GM18511 (cell line): ENCODE measurements at regions not wholly inside any gene's neighbourhood (a gene's known extent, or its start where the extent isn't known, plus 50 kb on each side); places are given as distances from the start of the nearest gene placed in this dataset.

Source experiments
- ATAC-seq: cut with Tn5 transposase; IDR thresholded peaks from one replicate; pipeline ENCODE4 v1.9.1; 2021; ENCODE audit warnings: mild to moderate bottlenecking, moderate library complexity; ENCODE audit not compliant: unreplicated experiment

GRCh38 chr10:120360571-120360970 is 96.5 kb upstream of the PLPP4 start:
- ATAC-seq = no peak

DNA sequence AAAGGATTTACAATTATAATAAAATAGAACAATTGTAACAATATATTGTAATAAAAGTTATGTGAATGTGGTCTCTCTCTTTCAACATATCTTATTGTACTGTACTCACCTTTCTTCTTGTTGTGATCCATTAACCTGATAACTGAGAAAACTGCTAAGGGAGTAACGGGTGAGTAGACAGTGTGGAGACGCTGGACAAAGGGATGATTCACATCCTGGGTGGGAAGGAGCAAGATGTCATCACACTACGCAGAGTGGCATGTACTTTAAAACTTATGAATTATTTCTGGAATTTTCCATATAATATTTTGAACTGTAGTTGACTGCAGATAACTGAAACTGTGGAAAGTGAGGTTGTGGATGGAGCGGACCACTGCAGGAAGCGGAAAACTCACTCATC is 91.2 kb upstream of the PLPP4 start:
- ATAC-seq = no peak

- ATAC-seq = no peak
Observed at GRCh38 chr10:120367341-120367740, 89.7 kb upstream of the PLPP4 start.

- no peak for ATAC-seq
Observed at GRCh38 chr10:120368338-120368737, 88.7 kb upstream of the PLPP4 start.

DNA sequence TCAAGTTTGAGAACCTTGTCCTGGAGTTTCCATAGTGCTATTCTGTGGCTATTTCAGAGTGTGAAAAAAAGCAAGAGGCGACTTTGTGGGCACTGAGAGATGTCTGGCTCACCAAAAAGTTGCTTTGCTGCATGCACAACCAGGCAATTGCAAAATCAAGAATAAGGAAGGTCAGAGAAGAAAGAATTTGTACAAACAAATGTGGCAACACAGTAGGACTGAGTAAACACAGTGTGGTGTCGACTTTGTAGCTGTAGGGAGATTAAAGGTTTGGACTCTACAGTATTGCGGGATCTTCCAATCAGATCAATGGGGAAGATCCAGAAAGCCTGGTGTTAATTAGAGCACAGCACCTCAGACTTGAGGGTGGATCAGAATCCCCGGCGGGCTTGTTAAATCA is 88.1 kb upstream of the PLPP4 start:
- ATAC-seq = no peak

- ATAC-seq = no peak
Observed at GRCh38 chr10:120369856-120370276, 87.2 kb upstream of the PLPP4 start.

DNA sequence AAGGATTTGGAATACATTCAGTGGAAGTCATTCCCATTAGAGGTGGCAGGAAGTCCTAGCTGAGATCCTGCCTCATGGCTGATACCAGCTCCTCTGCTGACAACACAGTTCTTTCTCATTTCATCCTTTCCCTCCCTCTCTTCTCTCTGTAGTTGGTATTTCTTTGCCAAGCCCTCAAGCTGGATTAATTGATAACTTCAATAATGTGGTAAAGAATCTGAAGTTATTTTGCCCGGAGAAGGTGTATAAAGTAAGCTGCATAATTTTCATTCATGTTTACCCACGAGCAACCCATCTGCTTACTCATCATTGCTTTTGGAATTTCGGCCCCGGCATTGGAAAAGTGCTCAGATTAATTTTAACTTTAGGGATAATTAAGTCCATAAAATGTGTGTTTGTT is 85.2 kb upstream of the PLPP4 start:
- no peak for ATAC-seq

DNA sequence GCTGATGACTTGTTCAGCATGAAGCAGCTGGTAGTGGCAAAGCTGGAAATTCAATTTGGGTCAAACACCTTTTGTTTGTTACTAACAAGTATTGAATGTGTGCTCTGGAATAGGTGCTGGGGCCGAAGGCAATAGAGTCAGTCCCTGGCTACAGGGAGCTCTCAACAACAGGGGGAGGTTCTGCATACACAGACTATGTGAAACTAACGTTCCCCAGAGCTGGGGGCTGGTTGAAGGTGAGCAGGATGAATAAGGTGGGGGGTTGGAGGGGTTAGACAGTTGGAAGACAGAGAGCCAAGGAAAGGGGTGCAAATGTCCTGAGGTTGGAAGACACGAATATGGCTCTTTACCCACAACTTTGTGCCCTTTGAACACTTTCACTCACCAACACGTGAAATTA is 84.1 kb upstream of the PLPP4 start:
- no peak for ATAC-seq

DNA sequence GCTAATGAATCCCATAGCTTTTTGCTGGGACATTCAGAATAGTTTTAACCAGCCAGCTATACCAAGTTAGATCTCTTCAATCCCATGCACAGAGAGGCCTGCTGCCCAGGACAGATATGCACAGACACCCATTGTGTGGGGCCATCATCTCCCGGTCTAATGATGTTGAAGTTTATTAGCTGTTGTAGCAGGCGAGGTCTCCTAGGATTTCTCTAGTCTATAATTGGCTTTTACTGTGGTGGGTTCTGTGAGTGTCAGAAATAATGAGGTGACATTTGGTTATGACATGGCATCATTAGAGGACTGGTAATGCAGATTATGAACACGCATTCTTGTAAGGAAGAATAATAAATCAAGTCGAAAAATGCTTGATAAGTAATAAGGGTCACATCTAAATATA is 81.4 kb upstream of the PLPP4 start:
- ATAC-seq = no peak

DNA sequence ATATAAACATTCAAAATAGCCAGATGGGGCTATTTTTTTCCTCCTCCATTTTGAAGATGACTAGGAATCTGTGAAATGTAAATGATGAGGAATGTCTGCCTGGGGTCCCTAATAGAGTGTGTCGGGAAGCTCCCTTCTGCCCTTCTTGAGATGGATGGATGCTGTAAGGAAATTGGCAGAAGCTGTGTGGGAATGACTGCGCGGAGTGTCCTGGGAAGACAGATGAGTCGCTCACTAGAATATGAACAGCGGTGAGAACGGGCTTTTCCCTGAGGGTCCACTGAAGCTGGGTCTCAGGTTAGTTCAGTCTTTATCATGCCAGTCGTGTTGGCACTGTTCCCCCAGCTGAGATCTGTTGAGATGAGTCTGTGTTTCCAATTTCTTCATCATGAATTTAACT is 75.1 kb upstream of the PLPP4 start:
- ATAC-seq = no peak

- ATAC-seq = no peak
Observed at GRCh38 chr10:120382360-120382759, 74.7 kb upstream of the PLPP4 start.

DNA sequence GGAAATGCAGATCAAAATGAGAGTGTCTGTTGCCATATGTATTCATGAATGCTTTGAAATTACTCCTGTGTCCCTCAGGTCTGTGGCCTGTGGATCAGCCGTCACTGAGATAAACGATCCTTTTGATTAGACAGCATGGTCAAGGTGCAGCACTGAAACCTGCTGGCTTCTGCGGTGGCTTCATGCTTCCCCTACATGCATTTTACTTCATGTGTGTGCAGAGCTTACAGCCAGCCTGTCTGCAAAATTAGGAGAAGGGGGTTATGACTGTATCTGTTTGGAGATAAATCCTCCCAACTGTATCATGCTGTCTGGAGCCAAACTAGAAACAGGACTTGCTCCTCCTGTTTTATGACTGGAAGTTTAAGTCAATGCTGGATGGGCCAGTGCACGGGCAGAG is 71.0 kb upstream of the PLPP4 start:
- ATAC-seq = no peak

DNA sequence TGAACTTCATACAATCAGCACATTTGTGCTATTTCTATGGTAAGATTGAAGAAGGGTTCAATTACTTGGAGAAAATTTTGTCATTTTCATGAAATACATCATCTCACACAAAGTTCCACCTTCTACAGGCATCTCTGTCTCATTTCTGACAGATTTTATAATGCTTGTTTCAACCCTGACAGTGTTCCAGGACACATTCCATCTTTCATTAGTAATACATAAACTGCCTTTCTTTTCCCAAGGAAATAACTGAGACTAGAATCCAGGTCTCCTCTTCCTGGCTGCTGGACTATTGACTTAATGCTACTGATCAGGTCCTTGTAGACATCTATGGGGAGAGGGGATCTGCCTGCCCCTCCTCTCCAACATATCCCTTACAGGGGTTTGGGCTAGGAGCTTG is 70.1 kb upstream of the PLPP4 start:
- no peak for ATAC-seq

- ATAC-seq = no peak
Observed at GRCh38 chr10:120387326-120387725, 69.7 kb upstream of the PLPP4 start.

DNA sequence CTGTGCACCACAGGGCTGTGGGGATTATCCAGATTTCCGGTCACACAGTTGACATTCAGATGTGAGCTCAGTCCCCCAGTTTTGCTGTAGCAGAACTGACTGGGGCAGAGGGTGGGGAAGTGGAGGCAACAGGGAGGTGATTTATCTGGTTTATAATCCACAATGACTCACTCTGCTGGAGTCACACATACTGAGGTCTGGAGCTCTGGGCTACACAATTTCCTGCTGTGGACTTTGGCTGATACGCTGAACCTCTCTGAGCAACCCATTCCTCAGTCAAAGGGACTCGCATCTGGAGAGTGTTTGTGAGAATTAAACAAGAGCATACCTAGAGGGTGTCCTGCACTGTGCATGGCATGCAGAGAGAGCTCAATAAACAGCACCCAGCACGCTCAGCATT is 64.8 kb upstream of the PLPP4 start:
- ATAC-seq = no peak

GRCh38 chr10:120392671-120393079 is 64.4 kb upstream of the PLPP4 start:
- ATAC-seq = no peak

GRCh38 chr10:120394446-120394845 is 62.6 kb upstream of the PLPP4 start:
- ATAC-seq = no peak

DNA sequence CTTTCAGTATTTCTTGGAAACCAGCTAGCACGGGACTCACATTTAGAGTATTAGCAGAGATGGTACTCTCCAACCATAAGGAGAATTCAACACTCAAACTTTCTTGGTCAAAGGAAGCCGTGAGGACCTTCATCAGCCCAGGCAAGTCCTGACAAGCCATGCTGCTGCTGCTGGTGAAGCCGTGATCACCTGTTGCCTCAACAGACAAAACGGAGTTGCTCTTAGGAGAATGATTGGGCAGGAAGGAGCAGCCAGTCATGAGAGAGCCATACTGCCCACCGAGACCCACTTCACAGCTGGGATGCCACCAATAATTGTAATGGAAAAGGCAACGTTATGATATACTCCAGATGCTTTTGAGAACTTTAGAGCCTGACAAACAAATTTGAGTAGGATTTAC is 60.8 kb upstream of the PLPP4 start:
- ATAC-seq = no peak

- no peak for ATAC-seq
Observed at GRCh38 chr10:120398180-120398579, 58.8 kb upstream of the PLPP4 start.

GRCh38 chr10:120400601-120401000 is 56.4 kb upstream of the PLPP4 start:
- no peak for ATAC-seq

DNA sequence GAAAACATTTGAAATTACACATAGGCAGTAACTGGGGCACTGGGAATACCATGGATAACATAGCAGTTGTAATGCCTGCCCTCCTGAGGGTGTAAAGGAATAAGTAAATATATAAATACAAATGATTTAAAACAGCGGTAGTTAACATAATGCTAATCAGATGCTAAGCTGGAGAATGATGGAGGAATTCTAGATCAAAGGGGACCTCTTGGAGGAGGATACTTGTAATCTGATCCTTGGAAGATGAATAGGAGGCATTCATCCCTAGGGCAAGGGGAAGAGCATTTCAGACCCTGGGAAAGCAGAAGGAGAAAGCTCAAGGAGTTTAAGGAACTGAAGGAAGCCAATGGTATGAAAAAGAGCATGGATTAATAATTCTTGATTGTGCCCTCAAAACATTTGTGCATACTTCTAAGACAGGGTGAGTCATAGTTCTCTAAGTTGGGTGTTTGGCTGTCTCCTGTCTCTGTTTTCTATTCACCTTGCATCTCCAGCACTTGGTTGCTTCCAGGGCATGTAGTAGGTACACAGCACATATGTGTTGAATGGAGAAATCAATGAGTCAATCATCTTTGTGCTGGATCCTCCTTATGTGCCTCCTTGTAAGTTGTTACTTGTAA is 54.8 kb upstream of the PLPP4 start:
- no peak for ATAC-seq

DNA sequence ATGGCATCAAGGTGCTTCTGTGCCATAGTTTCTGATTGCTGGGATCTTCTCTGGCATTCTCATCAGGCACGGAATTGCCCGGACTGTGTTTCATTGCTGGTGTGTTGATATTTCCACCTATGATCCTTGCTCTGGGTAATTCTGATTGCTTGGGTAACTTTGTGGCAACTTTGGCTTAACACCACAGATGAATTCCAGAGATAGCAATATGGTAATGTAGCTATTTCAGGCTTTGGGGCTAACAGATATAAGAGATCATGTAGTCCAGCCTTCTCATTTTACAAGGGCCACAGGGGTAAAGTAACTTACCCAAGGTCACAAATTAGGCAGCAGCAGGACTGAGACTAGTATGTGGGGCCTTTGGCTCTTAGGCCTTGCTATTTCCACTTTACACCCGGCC is 53.9 kb upstream of the PLPP4 start:
- ATAC-seq = no peak

- no peak for ATAC-seq
Observed at GRCh38 chr10:120406376-120406775, 50.7 kb upstream of the PLPP4 start.
